Mesendoderm (in vitro differentiated cells): ENCODE measurements at regions not wholly inside any gene's neighbourhood (a gene's known extent, or its start where the extent isn't known, plus 50 kb on each side); places are given as distances from the start of the nearest gene placed in this dataset.
"Not testable (repeated sequence)": the region's sequence is repeated elsewhere in the genome, so short reads cannot be mapped to it uniquely, and the experiment has no call there.

Source experiments
- DNase-seq: peaks from one replicate; pipeline ENCODE4 v3.0.0; 2013
- H2AK5ac ChIP-seq: 2 replicates; pipeline ENCODE4 v1.6.1; 2013; ENCODE audit warnings: low read length, inconsistent platforms
- H2BK120ac ChIP-seq: 2 replicates; pipeline ENCODE4 v1.6.1; 2013; ENCODE audit warnings: low read depth, mild to moderate bottlenecking, low read length, moderate library complexity, mixed read lengths
- H2BK15ac ChIP-seq: replicated peaks from 2 replicates; pipeline ENCODE4 v1.6.1; 2013; ENCODE audit warnings: low read depth, mild to moderate bottlenecking, moderate library complexity
- H2BK5ac ChIP-seq: 2 replicates; pipeline ENCODE4 v1.6.1; 2013; ENCODE audit warnings: low read length, inconsistent platforms
- H3K18ac ChIP-seq: 2 replicates; pipeline ENCODE4 v1.6.1; 2013; ENCODE audit warnings: mild to moderate bottlenecking, low read length, mixed read lengths
- H3K23ac ChIP-seq: one replicate; pipeline ENCODE4 v1.6.1; 2013; ENCODE audit warnings: low read length
- H3K27ac ChIP-seq: 2 replicates; pipeline ENCODE4 v1.5.1; 2013; ENCODE audit warnings: low read depth, mild to moderate bottlenecking, inconsistent platforms, low read length, moderate library complexity
- H3K27me3 ChIP-seq: 2 replicates; pipeline ENCODE4 v1.6.1; 2013; ENCODE audit warnings: low read length, control low read depth, mild to moderate bottlenecking, inconsistent platforms; ENCODE audit not compliant: insufficient read depth, poor library complexity
- H3K36me3 ChIP-seq: 2 replicates; pipeline ENCODE4 v1.6.1; 2013; ENCODE audit warnings: low read length, inconsistent platforms; ENCODE audit not compliant: control insufficient read depth, insufficient read depth
- H3K4ac ChIP-seq: one replicate; pipeline ENCODE4 v1.6.1; 2013; ENCODE audit warnings: low read depth, mild to moderate bottlenecking, low read length, moderate library complexity
- H3K4me1 ChIP-seq: 2 replicates; pipeline ENCODE4 v1.6.1; 2013; ENCODE audit warnings: low read depth, low read length, inconsistent platforms; ENCODE audit not compliant: control insufficient read depth
- H3K4me2 ChIP-seq: 2 replicates; pipeline ENCODE4 v1.6.1; 2013; ENCODE audit warnings: low read length
- H3K4me3 ChIP-seq: 2 replicates; pipeline ENCODE4 v1.5.1; 2013; ENCODE audit warnings: mild to moderate bottlenecking, low read length
- H3K56ac ChIP-seq: one replicate; pipeline ENCODE4 v1.6.1; 2013; ENCODE audit warnings: low read length
- H3K79me1 ChIP-seq: 2 replicates; pipeline ENCODE4 v1.6.1; 2013; ENCODE audit warnings: low read length, inconsistent platforms
- H3K79me2 ChIP-seq: 2 replicates; pipeline ENCODE4 v1.6.1; 2013; ENCODE audit warnings: mild to moderate bottlenecking, low read length; ENCODE audit not compliant: control insufficient read depth, insufficient read depth
- H3K9ac ChIP-seq: 2 replicates; pipeline ENCODE4 v1.6.1; 2013; ENCODE audit warnings: low read length, inconsistent platforms
- H4K5ac ChIP-seq: one replicate; pipeline ENCODE4 v1.6.1; 2013; ENCODE audit warnings: low read length
- H4K8ac ChIP-seq: one replicate; pipeline ENCODE4 v1.6.1; 2013; ENCODE audit warnings: low read depth, mild to moderate bottlenecking, control low read depth, low read length, moderate library complexity
- WGBS: extraction: QIAGEN DNeasy Blood & Tissue Kit; methylation state at CpG from one replicate; pipeline ENCODE4 v1.1.7; 2013; ENCODE audit warnings: low lambda C conversion rate, missing lambda C conversion rate; ENCODE audit not compliant: insufficient coverage; ENCODE audit errors: extremely low coverage; 5-methylcytosine and 5-hydroxymethylcytosine counted together

GRCh38 chr7:113496586-113496985, 378.2 kb upstream of the SMIM30 start:
- WGBS, result no CpG with 5 or more reads among the region's 3 CpGs
- not testable (repeated sequence) for H2BK120ac ChIP-seq, H3K4ac ChIP-seq, H3K23ac ChIP-seq, H3K79me1 ChIP-seq, H3K18ac ChIP-seq, H3K56ac ChIP-seq, H3K9ac ChIP-seq, H3K36me3 ChIP-seq, H3K4me2 ChIP-seq, H2BK5ac ChIP-seq, H2BK15ac ChIP-seq, H3K79me2 ChIP-seq, H4K5ac ChIP-seq, H3K4me1 ChIP-seq, DNase-seq, H2AK5ac ChIP-seq, H3K27ac ChIP-seq, H3K27me3 ChIP-seq, H4K8ac ChIP-seq, H3K4me3 ChIP-seq

- not testable (repeated sequence) for H3K79me2 ChIP-seq, H3K27ac ChIP-seq, DNase-seq, H3K27me3 ChIP-seq, H3K4me3 ChIP-seq, H4K8ac ChIP-seq, H3K9ac ChIP-seq, H3K23ac ChIP-seq, H3K4ac ChIP-seq, H2BK120ac ChIP-seq, H2BK5ac ChIP-seq, H3K79me1 ChIP-seq, H4K5ac ChIP-seq, H3K18ac ChIP-seq, H3K4me2 ChIP-seq, H2AK5ac ChIP-seq, H2BK15ac ChIP-seq, H3K36me3 ChIP-seq, H3K56ac ChIP-seq, H3K4me1 ChIP-seq
- no CpG with 5 or more reads among the region's 8 CpGs for WGBS
Measured at GRCh38 chr7:113494797-113495566, 376.6 kb upstream of the SMIM30 start.

GRCh38 chr7:113491305-113491704, 373.0 kb upstream of the SMIM30 start:
- no peak overlapping the region for H3K9ac ChIP-seq
- H3K27ac ChIP-seq, result no peak overlapping the region
- no peaks in the 10 kb centered on the region for H3K79me1 ChIP-seq
- no peak overlapping the region for H2BK15ac ChIP-seq
- no peak overlapping the region for H3K18ac ChIP-seq
- H2BK120ac ChIP-seq, result no peak overlapping the region
- H3K4me2 ChIP-seq, result no peak overlapping the region
- H3K79me2 ChIP-seq, result no peaks in the 10 kb centered on the region
- H3K4ac ChIP-seq, result no peak overlapping the region
- no peak for DNase-seq
- H4K8ac ChIP-seq, result no peak overlapping the region
- H3K27me3 ChIP-seq, result no peaks in the 10 kb centered on the region
- no peaks in the 10 kb centered on the region for H3K36me3 ChIP-seq
- no peak overlapping the region for H2AK5ac ChIP-seq
- H3K4me3 ChIP-seq, result no peak overlapping the region
- no peak overlapping the region for H3K23ac ChIP-seq
- no peak overlapping the region for H3K56ac ChIP-seq
- WGBS, result no CpG with 5 or more reads among the region's 2 CpGs
- no peaks in the 10 kb centered on the region for H3K4me1 ChIP-seq
- H2BK5ac ChIP-seq, result no peak overlapping the region
- H4K5ac ChIP-seq, result no peak overlapping the region

- H2BK5ac ChIP-seq, result no peak overlapping the region
- no peak overlapping the region for H3K4me2 ChIP-seq
- no peak overlapping the region for H4K8ac ChIP-seq
- H3K4ac ChIP-seq, result no peak overlapping the region
- DNase-seq, result no peak
- H4K5ac ChIP-seq, result no peak overlapping the region
- H3K4me3 ChIP-seq, result no peak overlapping the region
- H3K79me1 ChIP-seq, result no peaks in the 10 kb centered on the region
- no peak overlapping the region for H3K27ac ChIP-seq
- no peak overlapping the region for H2AK5ac ChIP-seq
- no peak overlapping the region for H2BK120ac ChIP-seq
- WGBS, result no CpG with 5 or more reads among the region's 16 CpGs
- no peak overlapping the region for H3K56ac ChIP-seq
- no peak overlapping the region for H2BK15ac ChIP-seq
- H3K4me1 ChIP-seq, result no peaks in the 10 kb centered on the region
- H3K36me3 ChIP-seq, result no peaks in the 10 kb centered on the region
- H3K9ac ChIP-seq, result no peak overlapping the region
- H3K18ac ChIP-seq, result no peak overlapping the region
- no peak overlapping the region for H3K23ac ChIP-seq
- no peaks in the 10 kb centered on the region for H3K27me3 ChIP-seq
- no peaks in the 10 kb centered on the region for H3K79me2 ChIP-seq
Measured at GRCh38 chr7:113487925-113488731, 369.8 kb upstream of the SMIM30 start.

GRCh38 chr7:113486548-113486947, 368.2 kb upstream of the SMIM30 start:
- no peak overlapping the region for H3K9ac ChIP-seq
- H4K5ac ChIP-seq, result no peak overlapping the region
- H3K23ac ChIP-seq, result no peak overlapping the region
- no CpG with 5 or more reads among the region's 2 CpGs for WGBS
- H3K4me3 ChIP-seq, result no peak overlapping the region
- no peak overlapping the region for H2BK15ac ChIP-seq
- H3K79me2 ChIP-seq, result no peaks in the 10 kb centered on the region
- H4K8ac ChIP-seq, result no peak overlapping the region
- no peak overlapping the region for H3K4me2 ChIP-seq
- no peak overlapping the region for H3K18ac ChIP-seq
- no peak overlapping the region for H3K4ac ChIP-seq
- no peaks in the 10 kb centered on the region for H3K27me3 ChIP-seq
- no peaks in the 10 kb centered on the region for H3K4me1 ChIP-seq
- no peak overlapping the region for H3K56ac ChIP-seq
- H3K36me3 ChIP-seq, result no peaks in the 10 kb centered on the region
- no peak for DNase-seq
- no peak overlapping the region for H2BK5ac ChIP-seq
- H2AK5ac ChIP-seq, result no peak overlapping the region
- no peaks in the 10 kb centered on the region for H3K79me1 ChIP-seq
- no peak overlapping the region for H3K27ac ChIP-seq
- H2BK120ac ChIP-seq, result no peak overlapping the region
